ENCODE measurements at regions not wholly inside any gene's neighbourhood (a gene's known extent, or its start where the extent isn't known, plus 50 kb on each side); places are given as distances from the start of the nearest gene placed in this dataset.

DNA sequence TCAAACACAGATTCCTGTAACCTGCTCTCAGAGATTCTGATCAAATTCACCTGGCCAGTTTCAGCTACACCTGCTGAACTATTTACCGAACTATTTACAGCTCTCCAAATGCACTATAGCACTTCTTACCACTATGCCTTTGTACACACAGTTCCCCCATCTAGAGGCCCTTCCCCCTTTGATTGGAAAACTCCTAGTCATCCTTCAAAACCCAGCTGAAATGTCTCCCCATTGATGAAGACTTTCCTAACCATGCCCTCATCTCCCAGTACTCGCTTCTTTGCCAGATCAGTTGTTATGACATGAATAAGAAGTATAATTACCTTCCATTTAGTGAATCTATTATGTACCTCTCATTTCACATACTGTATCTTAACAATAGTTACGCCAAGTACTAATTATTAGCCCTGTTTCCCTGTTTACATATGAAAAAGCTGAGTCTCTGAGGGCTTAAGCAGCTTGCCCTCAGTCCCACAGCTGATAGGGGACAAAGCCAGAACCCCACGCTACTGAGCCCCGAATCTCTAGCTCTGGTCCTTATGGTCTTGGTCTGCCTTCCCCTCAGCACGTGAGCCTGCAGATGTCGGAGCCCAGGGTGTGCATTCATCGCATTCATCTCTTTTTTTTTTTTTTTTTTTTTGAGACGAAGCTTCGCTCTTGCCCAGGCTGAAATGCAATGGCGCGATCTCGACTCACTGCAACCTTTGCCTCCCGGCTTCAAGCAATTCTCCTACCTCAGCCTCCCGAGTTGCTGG is 64.7 kb upstream of the ASAP2 start:
- no peaks in the 10 kb centered on the region for H3K36me3 Mint-ChIP-seq
- peaks cover 0 to 3% (median 2%) of the 10 kb centered on the region in 3 donors for H3K4me1 Mint-ChIP-seq
- H3K27me3 Mint-ChIP-seq: peaks cover 13% of the 10 kb centered on the region
- no peaks in the 10 kb centered on the region for H3K9me3 Mint-ChIP-seq
- no peak overlapping the region for H3K27ac Mint-ChIP-seq
- H3K4me3 Mint-ChIP-seq: no peak overlapping the region

DNA sequence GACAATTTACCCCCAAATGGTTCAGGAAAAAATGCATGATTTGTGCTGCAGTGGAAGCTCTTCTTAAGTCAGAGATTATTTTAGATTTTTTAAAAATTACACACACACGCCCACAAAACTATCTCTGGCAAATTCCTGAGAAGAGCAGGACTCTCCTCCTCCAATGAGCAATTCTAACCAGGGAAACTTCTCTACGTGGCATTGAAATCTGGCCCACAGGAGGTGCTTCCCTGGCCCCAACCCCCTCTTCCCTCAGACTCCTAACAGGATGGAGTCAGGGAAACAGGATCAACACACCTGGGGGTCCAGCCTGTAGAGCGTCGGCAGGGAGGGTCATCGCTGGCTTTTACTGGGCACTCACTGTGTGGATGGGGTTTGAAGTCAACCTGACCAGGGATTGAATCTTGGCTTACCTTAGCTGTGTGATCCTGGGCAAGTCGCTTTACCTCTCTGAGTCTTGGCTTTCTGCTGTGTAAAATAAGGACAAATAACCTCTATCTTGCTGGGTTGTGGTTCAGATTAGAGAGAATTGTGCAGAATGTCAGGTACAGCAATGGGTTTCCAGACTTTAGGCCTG is 65.4 kb upstream of the ASAP2 start:
- Mint-ChIP-seq H3K36me3 (no peaks in the 10 kb centered on the region), H3K4me3 (no peak overlapping the region), H3K9me3 (no peaks in the 10 kb centered on the region), H3K27ac (no peak overlapping the region), H3K27me3 (peaks cover 13% of the 10 kb centered on the region), H3K4me1 (peaks cover 0 to 3% (median 3%) of the 10 kb centered on the region in 3 donors)

GRCh38 chr2:9140645-9141044 is 66.0 kb upstream of the ASAP2 start:
- Mint-ChIP-seq H3K9me3 (no peaks in the 10 kb centered on the region), H3K27me3 (peaks cover 13% of the 10 kb centered on the region), H3K36me3 (no peaks in the 10 kb centered on the region), H3K4me3 (no peak overlapping the region), H3K4me1 (peaks cover 0 to 3% (median 3%) of the 10 kb centered on the region in 3 donors), H3K27ac (no peak overlapping the region)

DNA sequence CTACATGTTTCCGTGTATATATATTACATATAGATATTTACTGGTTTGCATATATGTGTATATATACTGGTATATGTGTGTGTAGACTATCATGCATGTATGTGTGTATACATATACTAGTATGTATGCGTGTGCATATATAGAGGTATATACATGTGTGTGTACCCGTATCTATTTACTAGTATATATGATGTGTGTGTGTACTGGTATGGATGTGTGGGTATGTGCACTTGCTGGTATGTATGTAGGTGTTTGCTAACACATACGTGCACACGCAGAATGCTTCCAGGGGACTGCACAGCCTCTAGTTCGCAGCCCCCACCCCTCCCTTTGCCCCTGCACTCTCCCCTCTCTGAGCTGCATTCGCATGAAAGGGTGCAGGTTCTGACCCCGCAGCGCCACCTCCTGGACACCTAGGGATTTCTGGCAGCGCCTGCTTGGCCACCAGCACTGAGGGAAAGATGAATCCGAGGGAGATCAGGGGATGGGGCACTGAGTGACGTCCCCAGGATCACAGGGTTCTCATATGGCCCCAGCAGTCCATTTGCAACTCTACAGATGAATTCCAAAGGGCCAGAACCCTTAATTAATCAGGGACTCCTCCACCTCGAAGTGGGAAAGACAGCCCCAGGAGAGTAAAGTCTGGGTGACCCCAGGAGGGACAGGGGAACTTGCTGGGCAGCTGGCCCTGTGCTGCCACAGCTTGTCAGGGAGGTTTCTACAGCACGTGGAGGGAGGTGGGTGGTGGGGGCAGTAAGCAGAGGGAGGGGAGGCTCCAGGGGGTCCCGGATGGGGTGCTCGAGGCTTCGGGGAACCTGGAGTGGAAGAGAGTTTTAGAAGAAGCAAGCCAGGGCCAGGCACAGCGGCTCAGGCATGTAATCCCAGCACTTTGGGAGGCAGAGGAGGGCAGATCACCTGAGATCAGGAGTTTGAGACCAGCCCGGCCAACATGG is 66.8 kb upstream of the ASAP2 start:
- Mint-ChIP-seq H3K4me3 (no peak overlapping the region), H3K36me3 (no peaks in the 10 kb centered on the region), H3K9me3 (no peaks in the 10 kb centered on the region), H3K4me1 (peaks cover 0 to 3% (median 3%) of the 10 kb centered on the region in 3 donors), H3K27me3 (peaks cover 13% of the 10 kb centered on the region), H3K27ac (no peak overlapping the region)

GRCh38 chr2:9137379-9138150 is 69.0 kb upstream of the ASAP2 start:
- H3K36me3 Mint-ChIP-seq: peaks cover 5% of the 10 kb centered on the region
- peaks cover 2 to 7% (median 5%) of the 10 kb centered on the region in 3 donors for H3K9me3 Mint-ChIP-seq
- peaks cover 13% of the 10 kb centered on the region for H3K27me3 Mint-ChIP-seq
- peak overlapping the region in 3 of 4 donors; percentile 14 to 77 (median 38) for H3K4me3 Mint-ChIP-seq
- no peak overlapping the region for H3K27ac Mint-ChIP-seq
- H3K4me1 Mint-ChIP-seq: peaks cover 0 to 3% (median 3%) of the 10 kb centered on the region in 3 donors

GRCh38 chr2:9135822-9136558 is 70.6 kb upstream of the ASAP2 start:
- H3K9me3 Mint-ChIP-seq: peaks cover 2 to 7% (median 5%) of the 10 kb centered on the region in 3 donors
- H3K36me3 Mint-ChIP-seq: peaks cover 5% of the 10 kb centered on the region
- no peak overlapping the region for H3K27ac Mint-ChIP-seq
- peaks cover 10% of the 10 kb centered on the region for H3K27me3 Mint-ChIP-seq
- H3K4me3 Mint-ChIP-seq: no peak overlapping the region
- H3K4me1 Mint-ChIP-seq: peaks cover 0 to 3% (median 3%) of the 10 kb centered on the region in 3 donors

DNA sequence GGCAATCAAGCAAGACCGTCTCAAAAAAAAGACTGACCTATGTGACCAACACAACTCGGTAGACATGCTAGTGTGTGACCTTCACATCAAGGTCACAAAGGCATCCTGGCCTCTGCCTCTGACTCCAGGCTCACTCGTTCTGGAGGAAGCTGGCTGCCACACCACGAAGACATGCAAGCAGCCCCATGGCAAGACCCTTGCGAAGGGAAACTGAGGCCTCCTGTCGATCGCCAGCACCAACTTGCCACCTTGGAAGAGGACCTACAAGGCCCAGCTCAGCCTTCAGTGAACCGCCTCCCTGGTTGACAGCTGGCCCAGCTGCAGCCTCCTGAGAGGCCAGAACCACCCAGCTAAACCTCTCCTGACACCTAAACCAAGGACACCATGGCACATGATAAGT is 79.3 kb upstream of the ASAP2 start:
- H3K4me1 Mint-ChIP-seq: no peaks in the 10 kb centered on the region
- H3K36me3 Mint-ChIP-seq: peaks cover 3% of the 10 kb centered on the region
- H3K4me3 Mint-ChIP-seq: no peak overlapping the region
- peaks cover 3 to 9% (median 9%) of the 10 kb centered on the region in 3 donors for H3K9me3 Mint-ChIP-seq
- H3K27me3 Mint-ChIP-seq: peaks cover 4% of the 10 kb centered on the region
- H3K27ac Mint-ChIP-seq: peak overlapping the region in 1 of 3 donors; percentile 10

- Mint-ChIP-seq H3K27me3 (peaks cover 7% of the 10 kb centered on the region), H3K27ac (no peak overlapping the region), H3K9me3 (peaks cover 3 to 10% (median 9%) of the 10 kb centered on the region in 3 donors), H3K36me3 (peaks cover 3% of the 10 kb centered on the region), H3K4me1 (no peaks in the 10 kb centered on the region), H3K4me3 (no peak overlapping the region)
These were observed 80.1 kb upstream of the ASAP2 start for GRCh38 chr2:9126540-9126939.

DNA sequence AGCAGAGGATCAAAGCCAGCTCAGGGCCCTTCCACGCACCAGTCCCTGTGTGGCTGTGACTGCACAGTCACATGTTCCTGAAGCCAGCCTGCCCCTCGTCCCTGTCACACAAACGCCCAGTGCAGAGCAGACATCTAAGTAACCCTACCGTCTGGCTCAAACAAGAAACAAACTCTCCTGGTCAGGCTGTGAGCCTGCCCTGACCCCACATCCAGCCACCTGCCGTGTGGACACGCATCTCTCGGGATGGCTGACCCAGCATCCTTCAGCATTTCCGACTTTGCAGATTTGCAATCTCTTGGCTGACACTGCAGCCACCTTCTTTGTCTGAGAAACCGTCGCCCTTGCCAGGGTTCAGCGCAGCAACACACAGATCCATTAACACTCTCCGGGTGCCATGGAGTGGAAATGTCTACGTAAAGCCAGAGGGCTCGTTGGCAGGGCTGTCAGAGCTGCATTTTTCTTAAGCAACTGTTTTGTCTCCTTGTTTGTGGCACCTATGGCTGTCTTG is 82.3 kb upstream of the ASAP2 start:
- H3K27me3 Mint-ChIP-seq: peaks cover 12% of the 10 kb centered on the region
- H3K36me3 Mint-ChIP-seq: peaks cover 3% of the 10 kb centered on the region
- H3K4me3 Mint-ChIP-seq: no peak overlapping the region
- H3K4me1 Mint-ChIP-seq: peaks cover 0 to 2% (median 0%) of the 10 kb centered on the region in 3 donors
- H3K9me3 Mint-ChIP-seq: peaks cover 3 to 10% (median 9%) of the 10 kb centered on the region in 3 donors
- no peak overlapping the region for H3K27ac Mint-ChIP-seq

DNA sequence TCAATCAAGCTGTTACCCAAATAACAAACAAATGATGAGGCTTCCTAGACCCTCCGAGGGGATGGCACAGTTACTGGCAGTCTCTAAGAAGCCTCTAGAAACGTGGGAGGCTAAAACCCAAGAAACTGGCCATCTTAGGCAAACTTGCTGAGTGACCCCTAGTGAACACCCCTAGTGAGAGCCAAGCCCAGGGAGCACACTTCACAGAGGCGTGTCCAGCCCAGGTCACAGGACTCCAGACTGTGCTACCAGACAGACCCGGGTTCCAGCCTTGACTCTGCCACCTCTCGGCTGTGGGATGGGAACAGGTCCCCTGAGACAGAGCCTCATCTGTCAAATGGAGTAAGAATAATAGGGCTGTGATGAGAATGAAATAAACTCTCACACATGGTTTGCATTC is 83.5 kb upstream of the ASAP2 start:
- no peaks in the 10 kb centered on the region for H3K36me3 Mint-ChIP-seq
- H3K4me1 Mint-ChIP-seq: peaks cover 0 to 2% (median 0%) of the 10 kb centered on the region in 3 donors
- H3K9me3 Mint-ChIP-seq: peaks cover 3 to 10% (median 5%) of the 10 kb centered on the region in 3 donors
- H3K27ac Mint-ChIP-seq: no peak overlapping the region
- no peak overlapping the region for H3K4me3 Mint-ChIP-seq
- peaks cover 12% of the 10 kb centered on the region for H3K27me3 Mint-ChIP-seq

GRCh38 chr2:9122367-9122766 is 84.2 kb upstream of the ASAP2 start:
- Mint-ChIP-seq H3K27ac (no peak overlapping the region), H3K27me3 (peaks cover 12% of the 10 kb centered on the region), H3K4me3 (no peak overlapping the region), H3K4me1 (peaks cover 0 to 2% (median 0%) of the 10 kb centered on the region in 3 donors), H3K9me3 (peaks cover 4 to 14% (median 5%) of the 10 kb centered on the region in 3 donors), H3K36me3 (no peaks in the 10 kb centered on the region)

DNA sequence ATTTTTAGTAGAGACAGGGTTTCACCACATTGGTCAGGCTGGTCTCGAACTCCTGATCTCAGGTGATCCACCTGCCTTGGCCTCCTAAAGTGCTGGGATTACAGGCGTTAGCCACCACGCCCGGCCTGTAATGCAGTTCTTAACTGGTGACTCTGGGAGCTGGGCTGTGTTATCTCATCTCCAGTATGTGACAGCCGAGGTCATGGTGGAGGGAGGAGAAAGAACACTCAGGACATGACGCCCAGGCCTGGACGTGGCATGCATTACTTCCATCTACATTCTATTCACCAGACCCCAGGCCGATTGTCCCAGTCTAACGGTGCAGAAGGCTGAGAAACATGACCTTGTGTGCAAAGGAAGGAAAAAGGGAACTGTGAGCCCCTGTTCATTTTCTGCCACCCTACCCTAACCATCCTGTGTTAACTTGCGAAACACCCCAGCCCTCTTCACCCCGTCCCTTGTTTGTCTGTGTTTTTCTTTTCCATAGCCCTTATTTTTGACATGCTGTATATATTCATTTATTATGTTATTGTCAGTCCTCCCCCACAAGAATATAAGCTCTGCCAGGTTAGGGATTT is 88.1 kb upstream of the ASAP2 start:
- no peak overlapping the region for H3K27ac Mint-ChIP-seq
- no peak overlapping the region for H3K4me3 Mint-ChIP-seq
- peaks cover 10% of the 10 kb centered on the region for H3K27me3 Mint-ChIP-seq
- H3K36me3 Mint-ChIP-seq: no peaks in the 10 kb centered on the region
- peaks cover 0 to 2% (median 0%) of the 10 kb centered on the region in 3 donors for H3K4me1 Mint-ChIP-seq
- H3K9me3 Mint-ChIP-seq: peaks cover 2 to 7% (median 3%) of the 10 kb centered on the region in 3 donors

GRCh38 chr2:9115229-9115628 is 91.4 kb upstream of the ASAP2 start:
- Mint-ChIP-seq H3K4me3 (no peak overlapping the region), H3K36me3 (no peaks in the 10 kb centered on the region), H3K27ac (no peak overlapping the region), H3K9me3 (peaks cover 2 to 4% (median 3%) of the 10 kb centered on the region in 3 donors), H3K4me1 (no peaks in the 10 kb centered on the region), H3K27me3 (peaks cover 10% of the 10 kb centered on the region)
